ENCODE measurements at regions not wholly inside any gene's neighbourhood (a gene's known extent, or its start where the extent isn't known, plus 50 kb on each side); places are given as distances from the start of the nearest gene placed in this dataset.

DNA sequence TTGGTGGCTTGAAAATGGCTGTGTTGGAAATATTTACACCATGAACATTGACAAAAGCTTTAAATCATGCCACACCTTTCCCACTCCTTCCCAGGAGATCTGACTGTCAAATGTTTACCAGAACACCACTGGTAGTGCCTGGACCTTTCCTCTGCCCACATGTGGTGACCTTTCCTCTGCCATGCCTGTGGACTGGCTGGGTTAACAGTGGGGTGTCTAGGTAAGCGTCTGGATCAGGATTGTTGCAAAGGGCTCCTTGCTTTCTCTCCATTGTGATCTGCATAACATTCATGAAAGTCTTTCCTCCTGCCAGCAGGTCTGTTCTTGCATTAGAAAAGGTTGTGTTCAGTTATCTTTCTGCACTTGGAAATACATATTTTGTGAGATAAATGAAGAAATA, 572.7 kb downstream of the DHX35 start:
- DNase-seq (ENCODE audit: low spot score) = no peak
- intact Hi-C loops (cut with DNase I) = no loop called here
- no peak for ATAC-seq

DNA sequence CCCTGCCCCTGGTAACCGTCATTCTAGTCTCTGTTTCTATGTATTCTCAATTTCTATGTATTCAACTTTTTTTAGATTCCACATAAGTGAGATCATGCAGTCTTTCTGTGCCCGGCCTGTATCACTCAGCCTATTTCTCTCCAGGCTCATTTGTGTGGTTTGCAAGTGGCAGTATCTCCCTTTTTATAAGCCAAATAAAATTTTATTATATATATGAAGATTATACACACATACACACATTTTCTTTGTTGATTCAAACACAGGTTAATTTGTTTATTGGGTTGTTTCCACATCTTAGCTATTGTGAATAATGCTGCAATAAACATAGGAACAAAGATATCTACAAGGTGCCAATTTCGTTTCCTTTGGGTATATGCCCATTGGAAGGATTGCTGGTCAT, 571.7 kb downstream of the DHX35 start:
- intact Hi-C loops (cut with DNase I) = no loop called here
- ATAC-seq = no peak
- DNase-seq (ENCODE audit: low spot score) = no peak

- DNase-seq (ENCODE audit: low spot score) = no peak
- intact Hi-C loops (cut with DNase I) = no loop called here
- no peak for ATAC-seq
These were observed 570.1 kb downstream of the DHX35 start for GRCh38 chr20:39532205-39532604.

DNA sequence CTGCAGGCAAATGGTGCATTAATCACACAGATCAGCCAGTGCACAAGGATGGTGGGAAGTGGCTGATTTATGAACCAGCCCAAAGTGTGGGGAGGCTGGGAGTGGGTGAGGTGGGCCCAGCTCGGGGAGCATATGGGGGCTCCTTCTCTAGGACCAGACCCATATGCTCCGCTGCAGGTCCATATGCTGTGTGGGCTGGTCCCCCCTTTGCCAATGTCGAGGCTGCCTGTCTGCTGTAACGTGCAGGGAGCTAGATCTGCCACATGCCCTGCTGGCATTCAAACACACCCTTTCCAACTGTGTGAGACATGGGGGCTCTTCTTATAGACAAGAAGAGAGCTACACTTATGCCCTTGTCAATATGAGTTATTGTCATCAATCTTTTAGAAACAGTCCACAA, 566.3 kb downstream of the DHX35 start:
- ATAC-seq (no peak), DNase-seq (ENCODE audit: low spot score) (no peak)
- intact Hi-C loops (cut with DNase I) = no loop called here

GRCh38 chr20:39524371-39524911, 562.3 kb downstream of the DHX35 start:
- no peak for ATAC-seq
- no peak for DNase-seq (ENCODE audit: low spot score)
- intact Hi-C loops (cut with DNase I) = no loop called here

DNA sequence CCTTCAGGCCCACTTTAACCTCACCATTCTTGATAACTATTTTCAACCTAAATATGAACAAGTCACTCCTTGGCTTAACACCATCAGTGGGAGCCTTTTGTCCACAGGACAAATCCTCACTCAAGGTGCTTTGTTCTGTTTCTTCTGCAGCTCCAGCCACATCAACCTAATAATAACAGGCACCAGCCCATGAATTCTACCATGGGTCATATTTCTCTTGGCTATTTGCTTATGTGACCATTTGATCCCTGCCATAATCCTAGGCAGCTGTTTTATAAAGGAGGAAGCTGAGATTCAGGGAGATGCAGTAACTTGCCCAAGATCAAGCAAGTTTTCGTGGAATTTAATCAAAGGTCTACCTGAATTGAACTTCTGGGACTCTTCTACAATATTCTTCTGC, 561.3 kb downstream of the DHX35 start:
- no peak for ATAC-seq
- intact Hi-C loops (cut with DNase I) = no loop called here
- DNase-seq (ENCODE audit: low spot score) = no peak

DNA sequence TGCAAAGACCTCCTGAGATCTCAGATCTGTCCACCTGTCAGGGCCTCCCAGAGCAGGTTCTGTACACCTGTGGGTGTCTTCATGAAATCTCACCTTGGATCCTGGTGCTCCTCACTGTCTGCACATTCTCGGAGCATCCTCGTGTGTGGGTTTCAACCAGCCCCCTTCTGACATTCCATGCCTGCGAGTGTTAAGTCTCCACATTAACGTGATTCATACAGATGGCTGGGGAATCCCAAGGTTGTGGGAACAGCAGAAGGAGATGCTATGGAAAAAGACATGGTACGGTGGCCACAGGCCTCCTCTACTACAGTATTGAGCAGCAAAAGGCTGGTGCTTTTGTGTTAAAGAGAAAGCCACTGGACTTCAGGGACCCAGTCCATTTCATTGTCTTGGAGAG, 556.5 kb downstream of the DHX35 start:
- intact Hi-C loops (cut with DNase I) = no loop called here
- no peak for ATAC-seq
- no peak for DNase-seq (ENCODE audit: low spot score)

DNA sequence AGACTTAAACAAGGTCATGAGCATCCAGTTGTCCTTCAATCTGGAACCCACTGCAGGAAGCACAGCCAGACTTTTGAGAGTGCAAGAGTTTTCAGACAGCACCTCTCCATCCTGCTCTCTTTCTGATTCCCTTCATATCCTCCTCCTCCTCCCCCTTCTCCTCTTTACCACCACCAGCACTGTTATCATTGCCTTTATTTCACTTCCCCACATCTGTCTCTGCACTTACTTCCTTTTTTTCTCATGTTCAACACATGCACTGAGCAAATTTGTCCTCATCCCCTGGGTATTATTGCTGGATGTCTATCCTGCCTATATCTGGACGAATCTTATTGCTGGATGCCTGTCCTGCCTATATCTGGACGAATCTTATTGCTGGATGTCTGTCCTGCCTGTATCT, 554.8 kb downstream of the DHX35 start:
- intact Hi-C loops (cut with DNase I) = no loop called here
- no peak for DNase-seq (ENCODE audit: low spot score)
- no peak for ATAC-seq

- ATAC-seq (no peak), DNase-seq (ENCODE audit: low spot score) (no peak)
- intact Hi-C loops (cut with DNase I) = no loop called here
These were observed 542.6 kb downstream of the DHX35 start for GRCh38 chr20:39504710-39505094.

DNA sequence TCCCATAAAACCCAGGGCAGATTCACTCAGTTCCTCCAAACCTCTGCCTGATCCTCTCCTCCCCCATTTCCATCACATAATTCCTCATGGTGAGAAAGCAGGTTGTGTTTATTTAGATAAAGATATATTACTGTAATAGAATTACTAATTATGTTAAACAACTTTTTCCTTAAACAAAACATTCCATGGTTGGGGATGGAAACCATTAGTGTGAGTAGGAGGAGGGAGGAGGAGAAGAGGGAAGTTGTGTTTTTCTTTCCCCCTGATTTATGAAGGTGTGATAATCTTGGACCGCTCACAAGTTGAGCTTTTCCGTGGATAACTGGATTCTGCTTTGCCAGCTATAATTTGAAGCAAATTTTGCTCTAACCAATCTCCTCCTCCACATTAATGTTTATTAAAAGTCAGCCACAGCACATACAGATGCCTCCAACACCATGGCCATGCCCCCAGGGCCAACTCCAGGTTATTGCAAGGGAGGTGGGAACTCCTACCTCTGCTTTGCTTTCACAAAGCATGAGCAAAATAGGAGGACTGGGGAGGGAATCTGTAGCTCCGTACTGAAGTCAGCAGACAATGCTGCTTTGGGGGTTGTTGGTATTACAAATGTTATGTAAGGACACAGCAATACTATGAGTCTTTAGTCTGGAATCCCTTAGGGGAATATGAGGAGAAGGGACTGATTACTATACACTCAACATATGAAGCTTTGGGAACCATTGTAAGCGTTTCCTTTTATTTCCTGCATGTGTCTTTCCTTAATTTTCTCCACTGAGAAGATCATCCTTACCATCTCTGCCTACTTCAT, 542.0 kb downstream of the DHX35 start:
- ATAC-seq = no peak
- intact Hi-C loops (cut with DNase I) = no loop called here
- DNase-seq (ENCODE audit: low spot score) = no peak

GRCh38 chr20:39492223-39492797, 530.2 kb downstream of the DHX35 start:
- intact Hi-C loops (cut with DNase I) = no loop called here

DNA sequence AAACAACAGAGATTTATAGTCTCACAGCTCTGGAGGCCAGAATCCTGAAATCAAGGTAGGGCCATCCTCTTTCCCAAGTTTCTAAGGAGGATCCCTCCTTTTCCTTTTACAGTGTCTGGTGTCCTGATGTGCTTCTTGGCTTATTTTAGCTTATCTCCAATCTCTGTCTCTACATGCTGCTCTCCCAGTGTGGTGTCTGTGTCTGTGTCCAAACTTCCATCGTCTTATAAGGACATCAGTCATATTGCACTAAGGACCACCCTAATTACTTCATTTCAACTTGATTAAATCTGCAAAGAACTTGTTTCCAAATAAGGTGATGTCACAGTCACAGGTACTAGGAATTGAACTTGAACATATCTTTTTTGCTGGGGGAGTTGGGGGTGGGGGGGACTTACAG, 529.6 kb downstream of the DHX35 start:
- DNase-seq (ENCODE audit: low spot score) = no peak
- intact Hi-C loops (cut with DNase I) = no loop called here
- ATAC-seq = no peak

More at GRCh38 chr20:39492223-39492797, 530.2 kb downstream of the DHX35 start:
- ATAC-seq = no peak
- no peak for DNase-seq (ENCODE audit: low spot score)

DNA sequence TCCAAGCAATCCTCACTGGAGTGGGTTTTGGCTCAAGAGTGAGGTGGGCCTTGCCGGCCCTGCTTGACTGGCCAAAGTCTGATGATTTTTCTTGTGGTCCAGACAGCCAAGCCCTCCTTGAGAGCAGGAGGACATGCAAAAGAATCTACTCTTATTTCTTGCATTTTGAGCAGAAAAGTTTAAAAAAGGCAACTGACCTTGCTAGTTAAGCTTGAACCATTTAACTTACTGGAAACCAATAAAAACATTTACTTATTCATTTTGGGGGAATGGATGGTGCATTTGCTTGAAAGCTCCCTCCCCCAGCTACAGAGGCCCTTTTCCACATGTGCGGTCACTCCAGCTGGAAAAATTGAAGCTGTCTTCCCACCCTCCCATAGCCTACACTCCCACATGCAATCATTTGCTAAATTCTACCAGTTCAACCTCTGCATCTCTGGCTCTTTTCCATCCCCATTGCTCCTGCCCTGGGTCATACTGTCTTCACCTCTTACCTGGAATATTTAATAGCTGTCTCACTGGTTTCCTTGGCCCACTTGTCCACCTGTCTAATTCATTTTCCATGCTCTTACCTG, 527.9 kb downstream of the DHX35 start:
- ATAC-seq = no peak
- no peak for DNase-seq (ENCODE audit: low spot score)
- intact Hi-C loops (cut with DNase I) = no loop called here

DNA sequence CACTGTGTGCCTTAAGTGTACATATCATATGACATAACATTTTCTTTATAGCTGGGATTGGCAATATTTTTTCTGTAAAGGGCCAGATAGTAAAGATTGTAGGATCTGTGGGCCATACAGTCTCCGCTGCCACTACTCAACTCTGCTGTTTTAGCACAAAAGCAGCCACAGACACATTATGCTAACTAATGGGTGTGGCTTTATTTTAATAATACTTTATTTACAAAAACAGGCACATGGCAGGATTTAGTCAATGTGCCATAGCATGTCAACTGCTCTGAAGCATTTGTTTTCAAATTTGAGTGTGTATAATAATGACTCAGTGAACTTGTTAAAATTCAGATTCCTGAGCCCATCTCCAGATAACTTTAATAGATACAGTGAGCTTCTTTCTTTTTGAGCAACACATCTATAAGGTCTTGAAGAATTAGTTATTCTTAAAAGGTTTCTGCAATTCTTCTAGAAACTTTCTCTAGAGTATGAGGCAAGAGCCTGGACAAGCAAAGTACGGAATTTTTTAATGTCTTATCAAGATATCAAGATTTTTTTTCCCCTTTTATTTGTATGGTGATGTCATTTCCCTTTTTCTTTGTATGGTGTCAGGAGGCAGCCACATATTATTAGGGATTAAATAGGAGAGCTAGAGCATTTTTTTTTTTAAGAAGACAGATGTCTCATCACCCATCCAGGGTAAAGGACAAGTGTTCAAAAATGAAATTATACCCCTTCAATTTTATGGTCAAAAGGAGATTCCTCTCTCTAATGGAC, 518.3 kb downstream of the DHX35 start:
- no peak for DNase-seq (ENCODE audit: low spot score)
- no peak for ATAC-seq
- intact Hi-C loops (cut with DNase I) = no loop called here

GRCh38 chr20:39479196-39479810, 517.2 kb downstream of the DHX35 start:
- intact Hi-C loops (cut with DNase I) = no loop called here
- ATAC-seq = no peak
- DNase-seq (ENCODE audit: low spot score) = no peak

DNA sequence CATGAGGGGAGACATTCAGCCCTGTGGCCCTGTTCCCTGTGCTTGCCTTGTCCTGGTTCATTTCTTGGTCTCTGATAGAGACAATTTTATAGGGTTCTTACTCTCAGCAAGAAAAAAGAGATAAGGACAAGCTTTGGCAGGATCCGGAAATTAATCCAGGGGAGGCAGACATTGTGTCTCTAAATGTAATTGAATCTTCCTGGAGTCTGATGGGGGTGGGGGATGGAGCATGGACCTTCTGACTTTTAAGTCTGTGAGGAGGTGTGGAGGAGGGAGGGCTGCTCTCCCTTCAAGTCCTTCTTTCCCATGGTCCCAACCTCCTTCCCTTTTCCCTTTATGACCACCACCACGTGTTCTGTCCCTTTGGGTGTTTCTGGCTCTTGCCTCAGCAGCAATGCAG, 512.7 kb downstream of the DHX35 start:
- intact Hi-C loops (cut with DNase I) = no loop called here
- ATAC-seq = no peak
- no peak for DNase-seq (ENCODE audit: low spot score)

GRCh38 chr20:39473536-39473935, 511.4 kb downstream of the DHX35 start:
- no peak for DNase-seq (ENCODE audit: low spot score)

GRCh38 chr20:39468703-39469102, 506.6 kb downstream of the DHX35 start:
- intact Hi-C loops (cut with DNase I) = no loop called here
- DNase-seq (ENCODE audit: low spot score) = no peak
- ATAC-seq = no peak

More at GRCh38 chr20:39473536-39473935, 511.4 kb downstream of the DHX35 start:
- no peak for ATAC-seq
- intact Hi-C loops (cut with DNase I) = no loop called here

- ATAC-seq = no peak
- intact Hi-C loops (cut with DNase I) = no loop called here
- no peak for DNase-seq (ENCODE audit: low spot score)
These were observed 502.1 kb downstream of the DHX35 start for GRCh38 chr20:39464238-39464637.

Data from sciatic nerve (tissue), 2 donors.